ENCODE measurements at regions not wholly inside any gene's neighbourhood (a gene's known extent, or its start where the extent isn't known, plus 50 kb on each side); places are given as distances from the start of the nearest gene placed in this dataset.
"Not testable (repeated sequence)": the region's sequence is repeated elsewhere in the genome, so short reads cannot be mapped to it uniquely, and the experiment has no call there.

DNA sequence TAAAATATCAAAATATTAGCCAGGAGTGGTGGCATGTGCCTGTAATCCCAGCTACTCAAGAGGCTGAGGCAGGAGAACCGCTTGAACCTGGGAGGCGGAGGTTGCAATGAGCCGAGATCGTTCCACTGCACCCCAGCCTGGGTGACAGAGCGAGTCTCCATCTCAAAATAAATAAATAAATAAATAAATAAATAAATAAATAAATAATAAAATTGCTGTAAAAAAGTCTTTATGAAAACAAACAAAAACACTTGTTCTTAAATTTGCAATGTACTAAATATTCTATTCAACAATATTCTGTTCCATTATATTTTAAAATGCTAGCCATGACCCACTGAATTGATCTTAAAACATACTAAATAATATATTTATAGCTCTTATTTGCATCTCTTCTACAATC lies 632.3 kb upstream of the RGS18 start:
- TF ChIP-seq NFRKB (IDR thresholded peaks at IDR 0.05); SP1 (IDR thresholded peaks at IDR 0.05); ELF4 (IDR thresholded peaks at IDR 0.05); SUZ12 (IDR thresholded peaks at IDR 0.05); ZNF384 (IDR thresholded peaks at IDR 0.05); TARDBP (IDR thresholded peaks at IDR 0.05); FOXM1 (IDR thresholded peaks at IDR 0.05; ENCODE audit: borderline replicate concordance); FOXA1 (IDR thresholded peaks at IDR 0.05); ARNT (IDR thresholded peaks at IDR 0.05); LEF1 (IDR thresholded peaks at IDR 0.05; ENCODE audit: borderline replicate concordance): not testable (repeated sequence)
